GM21576 (cell line): ENCODE measurements at regions not wholly inside any gene's neighbourhood (a gene's known extent, or its start where the extent isn't known, plus 50 kb on each side); places are given as distances from the start of the nearest gene placed in this dataset.

ENCODE experiments used
- ATAC-seq: cut with Tn5 transposase; IDR thresholded peaks from one replicate; pipeline ENCODE4 v1.9.1; 2021; ENCODE audit warnings: mild to moderate bottlenecking, moderate library complexity; ENCODE audit not compliant: unreplicated experiment

DNA sequence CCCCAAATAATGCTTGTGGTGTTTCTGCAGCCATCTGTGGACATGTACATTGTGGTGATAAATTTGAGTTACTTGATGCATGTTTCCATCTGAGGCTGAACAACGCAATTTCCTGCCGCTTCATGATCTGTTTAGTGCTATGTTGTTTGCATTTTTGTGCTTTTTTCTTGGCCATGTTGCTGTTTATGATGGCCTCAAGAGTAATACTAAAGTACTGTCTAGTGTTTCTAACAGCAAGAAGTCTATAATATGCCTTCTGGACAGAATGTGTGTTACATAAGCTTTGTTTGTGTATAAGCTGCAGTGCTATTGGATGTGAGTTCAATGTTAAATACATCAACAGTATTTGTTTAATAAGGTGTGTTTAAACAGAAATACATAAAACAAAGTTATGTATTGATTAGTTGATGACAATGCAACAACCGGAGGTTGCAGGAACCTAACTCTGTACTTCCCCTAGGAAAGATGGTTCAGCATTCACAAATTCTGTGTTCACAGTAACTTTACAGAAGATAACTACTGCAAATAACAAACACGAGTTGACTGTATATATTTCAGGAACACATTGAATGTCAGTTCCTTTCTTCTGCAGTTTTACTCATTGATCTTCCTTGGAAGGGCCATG lies 114.8 kb upstream of the USP24 start:
- no peak for ATAC-seq

DNA sequence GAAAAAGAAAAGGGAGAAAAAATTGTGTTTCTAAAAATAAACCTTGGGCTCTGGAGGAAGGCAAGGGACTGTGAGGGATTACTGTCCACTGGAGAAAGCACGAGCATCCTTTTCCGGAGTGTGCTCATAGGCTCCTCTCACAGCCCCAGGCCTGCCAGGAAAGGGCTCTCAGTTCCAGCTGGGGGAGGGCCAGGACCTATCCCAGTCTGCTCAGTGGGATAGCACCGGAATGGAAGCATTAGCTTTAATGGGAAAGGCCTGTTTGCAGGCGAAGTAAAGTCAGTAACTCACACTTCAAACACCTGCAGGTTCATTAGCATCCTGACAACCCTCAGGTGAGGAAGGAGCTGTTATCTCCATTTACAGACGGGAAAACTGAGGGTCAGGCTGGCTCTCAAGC lies 113.9 kb upstream of the USP24 start:
- no peak for ATAC-seq

DNA sequence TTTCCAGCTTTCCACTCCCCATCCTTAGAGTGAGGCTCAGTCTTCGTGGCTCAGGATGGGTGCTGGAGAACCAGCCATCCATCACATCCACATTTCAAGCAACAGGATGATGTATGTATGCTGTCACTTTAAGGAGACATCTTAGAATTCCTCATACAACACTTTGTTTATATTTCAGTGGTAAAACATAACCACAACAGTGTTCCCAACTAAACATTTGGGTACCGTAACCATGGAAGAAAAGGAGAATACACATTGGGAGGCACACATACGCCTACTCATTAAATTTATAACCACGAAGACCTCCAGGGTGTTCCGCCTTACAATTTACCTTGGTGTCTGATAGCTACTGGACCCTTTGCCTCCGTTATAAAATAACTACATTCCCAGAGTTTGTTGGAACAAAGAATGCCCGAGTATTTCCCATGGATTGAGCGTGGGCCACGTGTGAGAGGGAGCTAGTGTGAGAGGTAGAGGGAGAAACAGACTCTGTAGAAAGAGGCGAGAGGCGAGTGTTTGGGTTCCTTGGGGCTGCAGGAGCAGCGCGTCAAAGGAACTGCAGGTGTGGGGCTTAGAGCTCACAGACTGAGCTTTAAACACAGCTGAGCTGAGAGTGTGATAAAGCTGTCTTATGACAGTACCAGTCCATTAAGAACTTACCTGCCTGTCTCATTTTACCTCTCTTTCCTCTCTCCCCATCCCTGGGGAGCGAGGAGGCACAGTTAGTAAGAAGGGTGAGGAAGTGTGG lies 111.5 kb upstream of the USP24 start:
- ATAC-seq: no peak

DNA sequence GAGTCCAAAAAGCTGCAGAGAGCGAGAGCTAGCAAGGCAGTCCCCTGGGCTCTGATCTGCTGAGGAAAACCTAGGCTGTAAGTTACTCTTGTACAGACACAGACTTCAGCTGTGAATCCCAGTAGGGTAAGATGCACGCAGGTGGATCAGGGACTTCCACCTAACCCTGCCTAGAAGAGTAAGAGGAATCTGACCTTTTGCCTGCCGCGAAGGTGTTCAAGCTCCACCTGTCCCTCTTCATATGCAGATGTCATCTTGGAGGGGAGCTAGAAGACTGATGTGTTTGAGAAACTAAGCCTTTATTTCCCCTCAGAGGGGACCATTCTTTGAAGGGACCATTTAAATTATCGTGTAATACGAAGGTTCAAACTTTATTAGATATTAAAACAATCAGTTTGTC lies 108.6 kb upstream of the USP24 start:
- ATAC-seq: no peak

DNA sequence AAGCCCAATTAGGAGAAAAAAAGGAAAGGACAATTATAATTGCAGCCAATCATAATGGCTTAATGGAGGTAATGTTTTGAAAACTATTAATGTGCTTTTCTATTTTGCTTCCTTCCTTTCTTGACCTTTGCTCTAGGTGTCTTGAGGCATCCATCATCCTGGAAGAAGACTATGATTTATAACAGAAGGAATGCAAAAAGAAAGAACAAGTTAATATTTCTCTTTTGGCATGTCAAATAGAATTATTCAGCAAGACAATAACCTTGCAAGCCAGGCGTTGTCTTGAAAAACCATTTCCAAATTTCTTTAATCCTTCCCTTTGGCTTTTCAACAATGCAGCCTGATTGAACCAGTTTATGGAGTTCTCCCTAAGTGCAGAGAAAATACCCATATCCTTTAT lies 107.7 kb upstream of the USP24 start:
- ATAC-seq: no peak

DNA sequence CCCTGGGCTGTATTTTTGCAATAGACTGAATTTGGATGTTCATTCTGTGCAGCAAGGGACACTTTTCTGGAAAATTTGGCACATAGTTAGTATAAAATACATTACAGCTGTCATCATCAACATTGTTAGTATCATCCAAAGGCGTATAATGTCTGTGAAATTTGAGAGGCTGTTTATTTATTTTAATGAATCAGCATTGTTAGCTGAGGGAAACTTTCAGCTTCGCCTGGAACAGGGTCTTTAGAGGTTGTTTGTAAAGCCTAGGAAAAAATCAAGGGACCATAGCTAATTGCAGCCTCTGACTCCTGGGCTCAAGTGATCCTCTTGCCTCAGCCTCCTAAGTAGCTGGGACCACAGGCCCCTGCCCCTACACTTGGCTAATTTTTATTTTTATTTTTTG lies 106.8 kb upstream of the USP24 start:
- no peak for ATAC-seq

DNA sequence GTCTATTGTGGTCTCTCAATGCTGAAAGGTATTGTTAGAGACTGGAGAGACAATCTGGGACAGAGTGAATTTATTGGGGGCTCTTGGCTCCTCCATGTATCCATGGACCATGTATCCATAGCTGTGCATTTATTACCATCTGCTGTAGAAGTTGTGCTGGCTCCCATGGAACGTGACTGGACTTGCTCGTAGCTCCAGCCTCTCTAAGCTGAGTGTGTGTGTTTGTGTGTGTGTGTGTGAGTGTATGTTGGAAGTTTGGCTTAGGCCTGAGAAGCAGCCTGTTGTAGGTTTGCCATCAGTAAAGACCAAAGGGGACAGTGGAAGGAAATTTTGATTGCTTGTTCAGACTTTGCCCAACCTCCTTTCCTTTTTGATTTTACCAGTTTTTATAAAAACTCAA lies 105.7 kb upstream of the USP24 start:
- no peak for ATAC-seq

DNA sequence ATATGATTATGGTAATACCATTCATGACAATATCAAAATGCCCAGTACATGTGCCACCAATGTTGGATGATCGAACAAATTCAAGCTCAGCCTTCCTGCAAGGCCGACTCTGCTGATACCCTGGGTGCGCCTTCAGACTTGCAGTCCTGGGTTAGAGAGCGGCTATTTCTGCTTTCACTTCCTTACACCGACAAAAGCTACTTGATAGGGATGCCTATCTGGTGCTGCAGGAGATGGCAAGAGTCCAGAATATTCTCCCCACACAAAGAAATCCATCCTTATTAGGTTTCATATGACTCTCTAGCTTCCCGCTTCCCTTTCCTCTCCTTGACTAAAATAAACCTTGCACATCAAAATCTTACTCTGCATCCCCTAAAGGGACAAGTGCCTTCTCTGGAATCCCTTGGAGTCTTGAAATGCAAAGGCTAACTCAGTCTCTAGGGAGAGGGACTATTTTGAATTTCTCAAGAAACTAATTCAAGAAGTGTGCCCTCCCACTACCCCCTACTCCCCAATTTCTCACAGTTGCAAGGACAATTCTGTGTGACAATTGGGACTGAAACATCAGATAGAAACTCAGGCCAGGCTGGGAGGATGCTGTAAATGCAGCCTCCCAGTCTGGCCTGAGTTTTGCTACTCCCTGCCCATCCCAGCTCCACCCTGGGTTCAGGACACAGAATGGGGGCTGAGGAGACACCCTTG lies 103.1 kb upstream of the USP24 start:
- no peak for ATAC-seq

DNA sequence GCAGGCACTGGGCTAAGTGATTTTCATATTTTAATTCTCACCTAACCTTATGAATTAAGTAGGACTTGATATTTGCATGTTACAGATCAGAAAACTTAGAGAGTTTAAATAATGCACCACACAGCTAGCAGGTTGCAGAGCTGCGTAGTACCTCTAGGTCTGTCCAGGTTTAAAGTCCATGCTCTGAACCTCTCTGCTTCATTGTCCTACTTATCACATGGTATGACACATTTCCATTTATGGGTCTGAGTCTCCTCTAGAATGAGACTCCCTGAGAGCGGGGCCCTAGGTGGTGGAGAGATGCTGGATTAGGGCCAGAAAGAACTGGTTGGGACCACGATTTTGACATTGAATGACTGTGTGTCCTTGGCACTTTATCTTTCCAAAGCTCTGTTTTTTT lies 102.5 kb upstream of the USP24 start:
- ATAC-seq: no peak

DNA sequence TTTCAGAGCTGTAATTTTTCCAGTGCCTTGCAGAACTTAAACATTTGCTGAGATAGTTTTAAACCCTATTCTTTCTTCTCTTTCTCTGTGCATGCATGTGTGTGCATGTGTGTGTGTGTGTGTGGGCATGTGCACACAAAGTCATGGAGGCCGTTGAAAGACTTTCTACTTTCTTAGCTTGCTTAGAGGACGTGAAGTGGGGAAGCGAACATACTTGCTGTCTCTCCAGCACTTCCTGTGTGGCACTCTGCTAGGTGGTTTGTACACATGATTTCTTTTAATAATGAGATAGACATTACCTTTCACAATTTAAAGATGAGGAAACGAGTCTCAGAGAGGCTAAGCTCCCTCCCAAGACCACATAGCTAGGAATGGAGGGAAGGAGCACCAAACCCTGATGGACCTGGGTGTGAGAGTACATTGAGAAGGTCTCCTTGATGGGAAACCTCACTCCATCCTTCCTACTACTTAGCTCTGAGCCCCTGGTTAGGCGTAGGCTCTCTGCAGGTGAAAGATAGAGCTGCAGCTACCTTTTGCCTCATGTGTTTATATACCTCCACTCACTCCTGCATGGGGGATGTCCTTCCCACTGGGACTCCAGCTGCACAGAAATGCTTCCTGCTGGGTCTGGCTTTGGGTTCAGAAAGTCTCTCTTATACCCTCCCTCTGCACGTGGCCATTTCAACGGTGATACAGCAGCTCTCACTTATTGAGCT lies 101.9 kb upstream of the USP24 start:
- no peak for ATAC-seq

DNA sequence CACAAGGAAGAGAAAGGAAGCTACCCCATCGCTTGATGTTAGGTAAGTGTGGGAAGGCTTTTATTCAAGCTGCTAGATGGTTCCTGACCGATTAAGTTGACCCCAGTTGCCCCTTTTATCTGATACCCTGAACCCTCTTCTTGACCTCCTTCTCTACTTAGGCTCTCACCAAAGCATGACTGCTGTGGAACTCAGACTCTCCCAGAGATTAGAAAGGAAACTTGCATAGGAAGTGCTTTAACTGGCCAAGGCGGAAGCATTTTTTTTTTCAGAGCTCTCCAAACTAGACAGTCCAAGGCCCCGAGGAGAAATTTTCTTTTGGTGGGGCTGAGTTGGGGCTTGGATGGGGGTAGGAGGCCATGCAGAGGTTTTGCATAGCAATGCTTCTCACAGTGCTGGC lies 101.3 kb upstream of the USP24 start:
- no peak for ATAC-seq

DNA sequence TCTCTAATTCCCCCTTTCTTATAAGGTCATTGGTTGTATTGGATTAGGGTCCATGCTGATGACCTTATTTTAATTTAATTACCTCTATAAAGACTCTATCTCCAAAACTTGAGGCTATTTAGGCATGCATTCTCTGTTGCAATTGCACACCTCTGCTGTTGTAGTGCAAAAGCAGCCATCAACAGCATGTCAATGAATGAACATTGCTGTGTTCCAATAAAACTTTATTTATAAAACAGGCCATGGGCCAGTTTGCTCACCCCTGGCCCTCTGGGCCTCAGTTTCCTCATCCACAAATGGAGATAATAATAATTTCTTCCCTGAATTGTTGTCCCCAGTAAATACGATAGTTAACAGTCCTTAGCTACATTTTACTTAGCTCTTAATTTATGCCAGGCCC lies 100.4 kb upstream of the USP24 start:
- no peak for ATAC-seq

DNA sequence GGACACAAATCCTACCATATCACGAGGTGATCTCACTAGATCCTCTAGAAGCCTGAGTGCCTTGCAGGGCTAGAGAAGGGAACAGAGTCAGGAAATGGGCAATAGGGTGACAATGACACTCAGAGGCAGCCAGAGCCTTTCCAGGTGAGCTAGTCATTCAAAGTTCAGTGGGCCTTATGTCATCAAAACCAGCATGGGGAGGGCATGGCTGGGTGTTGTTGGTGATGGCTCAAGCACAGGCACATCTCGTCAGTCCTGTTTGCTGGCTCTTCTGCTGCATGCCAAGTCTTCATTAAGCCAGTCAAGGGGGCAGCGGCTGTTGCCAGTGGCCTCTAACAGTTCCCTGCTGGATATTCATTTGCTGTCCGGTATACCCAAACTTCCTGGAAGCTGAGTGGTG lies 99.6 kb upstream of the USP24 start:
- ATAC-seq: no peak

DNA sequence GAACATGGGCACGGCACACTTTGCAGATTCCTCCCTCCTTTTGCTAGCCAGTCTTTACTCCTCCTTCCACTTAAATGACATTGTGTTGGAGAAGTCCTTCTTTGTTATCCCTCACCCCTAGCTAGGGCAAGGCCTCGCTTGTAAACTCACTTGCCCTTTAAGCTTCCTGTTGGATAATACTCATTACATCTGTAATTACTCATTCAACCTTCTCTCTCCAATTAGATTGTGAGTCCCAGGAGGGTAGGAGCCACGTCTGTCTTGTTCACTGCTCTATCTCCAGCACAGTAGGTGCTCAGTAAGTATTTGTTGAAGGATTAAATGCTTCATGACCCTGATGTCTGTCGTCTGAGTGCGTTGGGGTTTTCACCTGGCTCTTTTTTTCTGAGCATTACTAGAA lies 98.7 kb upstream of the USP24 start:
- no peak for ATAC-seq

DNA sequence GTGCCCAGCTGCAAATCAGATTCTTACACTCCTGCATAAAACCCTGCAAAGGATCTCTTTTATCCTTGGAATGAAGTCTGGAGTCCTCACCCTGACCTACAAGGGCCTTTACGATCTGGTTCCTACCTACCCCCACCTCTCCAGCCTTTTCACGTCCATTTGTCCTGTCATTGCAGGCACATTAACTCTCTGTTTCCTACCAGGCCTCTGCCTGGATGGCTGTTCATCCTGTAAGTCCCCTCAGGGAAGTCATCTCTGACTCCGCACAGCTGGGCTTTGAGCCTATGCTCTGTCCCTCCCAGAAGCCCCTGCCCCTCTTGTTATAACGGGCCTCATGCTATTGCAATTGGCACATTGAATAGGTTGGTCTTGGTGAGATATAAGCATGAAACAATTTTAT lies 96.8 kb upstream of the USP24 start:
- ATAC-seq: no peak

DNA sequence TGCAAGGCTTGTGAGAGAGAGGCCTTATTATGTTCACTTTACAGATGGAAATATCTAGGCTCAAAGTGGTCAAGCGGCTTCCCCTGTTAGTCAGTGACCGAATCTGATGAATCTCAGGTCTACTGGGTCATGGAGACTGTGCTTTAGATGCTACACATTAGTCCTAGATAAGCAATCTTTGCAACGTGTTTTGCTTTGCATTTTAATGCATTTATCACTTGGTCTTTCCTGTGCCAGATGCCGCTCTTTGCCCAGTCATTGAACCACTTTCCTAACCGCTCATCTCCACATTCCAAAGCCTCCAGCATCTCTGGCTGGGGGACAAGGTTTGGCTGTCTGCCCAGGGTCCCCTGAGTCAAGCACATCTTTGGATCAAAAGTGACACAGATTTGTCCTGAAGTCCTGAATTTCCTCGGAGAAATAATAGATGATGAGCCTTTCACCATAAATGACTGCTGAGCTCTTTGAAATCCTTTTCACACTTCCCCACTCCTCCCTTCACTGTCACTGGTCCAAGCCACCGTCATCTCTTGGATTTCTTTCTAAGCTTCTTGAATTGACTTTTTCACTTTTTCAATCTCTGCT lies 96.0 kb upstream of the USP24 start:
- ATAC-seq: no peak

DNA sequence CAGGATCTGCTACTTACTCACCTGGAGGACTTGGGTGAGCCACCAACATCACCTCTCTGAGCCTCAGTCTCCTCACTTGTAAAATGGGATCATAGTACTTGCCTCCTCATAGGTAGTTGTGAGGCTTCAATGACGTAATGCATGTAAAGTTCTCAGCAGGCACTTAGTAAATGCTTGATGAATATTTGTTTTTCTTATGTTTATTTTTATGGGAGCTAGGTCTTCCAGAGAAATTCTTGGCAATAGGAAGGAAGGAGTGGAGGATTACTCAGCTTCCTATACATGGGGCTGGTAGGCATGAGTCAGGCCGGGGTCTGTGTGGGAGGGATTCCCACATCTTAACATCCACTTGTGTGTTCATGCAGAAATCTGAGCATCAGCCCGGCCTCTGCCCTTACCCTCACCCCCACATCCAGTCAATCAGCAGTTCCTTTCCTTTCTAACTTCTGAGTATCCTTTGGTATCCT lies 95.4 kb upstream of the USP24 start:
- ATAC-seq: no peak

DNA sequence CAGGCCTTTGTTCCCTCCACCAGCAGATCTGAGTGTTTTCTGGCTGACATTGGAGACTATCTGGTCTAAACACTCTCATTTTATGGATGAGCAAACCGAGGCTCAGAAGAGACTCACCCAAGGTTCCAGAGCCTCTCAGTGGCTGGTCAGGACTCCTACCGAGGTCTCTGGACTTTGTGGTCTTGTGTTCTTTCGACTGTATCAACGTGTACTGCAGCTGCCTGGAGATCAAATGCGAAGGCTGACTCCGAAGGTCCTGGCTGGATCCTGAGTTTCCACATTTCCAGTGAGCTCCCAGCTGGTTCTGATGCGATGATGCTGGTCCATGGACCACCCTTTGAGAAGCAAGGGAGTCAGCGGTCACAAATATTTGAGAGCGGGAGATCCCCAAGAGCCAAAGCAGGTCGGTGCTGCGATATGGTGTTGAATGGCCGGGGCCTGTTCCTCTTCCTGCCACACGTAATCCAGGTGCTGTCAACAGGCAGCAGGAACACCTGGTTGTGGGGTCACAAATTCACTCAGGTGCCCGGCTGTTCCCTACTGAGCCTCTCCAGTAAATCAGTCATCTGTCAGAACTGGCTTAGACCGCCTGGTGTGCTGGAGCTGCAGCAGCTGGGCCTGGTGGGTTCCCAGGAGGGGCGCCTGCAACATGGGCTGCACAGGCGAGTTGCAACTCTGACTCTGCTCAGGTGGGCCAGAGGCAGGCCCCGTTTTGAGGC lies 94.8 kb upstream of the USP24 start:
- no peak for ATAC-seq

DNA sequence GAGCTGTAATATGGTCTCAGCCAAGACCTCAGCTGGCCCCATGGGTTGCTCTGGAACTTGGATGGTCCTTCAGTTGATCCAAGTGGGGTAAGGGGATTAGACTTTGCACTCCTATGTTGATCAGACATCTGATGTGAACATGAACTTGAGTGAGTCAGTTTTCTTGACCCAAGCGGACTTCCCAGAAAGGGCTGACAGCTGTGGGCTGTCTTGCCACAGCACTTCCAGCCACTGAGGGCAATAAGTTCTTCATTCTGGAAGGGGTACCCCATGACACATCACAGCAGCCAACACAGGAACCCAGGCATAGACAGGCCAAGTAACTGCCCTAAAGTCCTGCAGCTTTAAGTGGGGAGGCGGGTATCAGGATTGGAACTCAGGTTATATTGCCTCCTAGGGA lies 93.9 kb upstream of the USP24 start:
- no peak for ATAC-seq

DNA sequence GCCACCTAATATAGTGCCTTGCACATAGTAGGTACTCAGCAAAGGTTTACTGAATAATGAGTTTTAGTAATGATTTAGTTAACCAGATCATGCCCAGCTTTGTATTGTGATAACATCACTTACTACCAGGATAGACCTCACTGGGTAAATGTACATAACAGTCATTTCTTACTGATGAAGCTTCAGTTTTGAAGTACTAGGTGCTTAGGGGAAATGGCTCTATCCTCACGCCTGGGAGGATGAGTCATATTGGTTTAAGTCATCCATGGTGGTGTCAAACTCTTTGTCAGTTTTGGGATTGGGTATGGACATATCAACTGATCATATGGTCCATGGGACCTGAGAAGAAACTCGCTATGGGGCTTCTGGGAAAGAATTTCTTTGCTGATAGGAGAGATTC lies 90.6 kb upstream of the USP24 start:
- ATAC-seq: no peak
